ENCODE measurements at regions not wholly inside any gene's neighbourhood (a gene's known extent, or its start where the extent isn't known, plus 50 kb on each side); places are given as distances from the start of the nearest gene placed in this dataset.

DNA sequence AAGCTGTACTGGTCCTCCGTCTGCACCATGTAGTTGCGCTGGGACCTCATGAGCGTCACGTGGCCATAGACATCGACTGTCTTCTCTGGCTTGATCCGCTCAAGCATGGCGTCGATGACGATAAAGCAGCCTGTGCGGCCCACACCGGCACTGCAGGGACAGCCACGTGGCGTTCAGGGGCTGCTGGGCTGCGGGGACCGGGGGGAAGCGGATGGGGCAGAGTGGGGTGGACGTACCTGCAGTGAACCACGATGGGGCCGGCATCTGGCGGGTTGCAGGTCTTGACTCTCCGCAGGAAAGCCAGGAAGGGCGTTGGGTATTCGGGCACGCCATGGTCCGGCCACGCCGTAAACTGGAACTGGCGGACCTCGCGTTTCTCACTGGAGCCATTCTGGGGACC, 128.5 kb downstream of the PTPRS start:
- no peak overlapping the region for H3K4me3 ChIP-seq (ENCODE audit: low read depth, low read length)
- no peaks in the 10 kb centered on the region for H3K27me3 ChIP-seq (replicated peaks)
- H3K27ac ChIP-seq: no peak overlapping the region
- in situ Hi-C loops (cut with HindIII; ENCODE audit: low pct_ligation_motif_present, low sequenced_read_pairs): no loop called here
- no peak for DNase-seq
- TF ChIP-seq, protein P1, sequence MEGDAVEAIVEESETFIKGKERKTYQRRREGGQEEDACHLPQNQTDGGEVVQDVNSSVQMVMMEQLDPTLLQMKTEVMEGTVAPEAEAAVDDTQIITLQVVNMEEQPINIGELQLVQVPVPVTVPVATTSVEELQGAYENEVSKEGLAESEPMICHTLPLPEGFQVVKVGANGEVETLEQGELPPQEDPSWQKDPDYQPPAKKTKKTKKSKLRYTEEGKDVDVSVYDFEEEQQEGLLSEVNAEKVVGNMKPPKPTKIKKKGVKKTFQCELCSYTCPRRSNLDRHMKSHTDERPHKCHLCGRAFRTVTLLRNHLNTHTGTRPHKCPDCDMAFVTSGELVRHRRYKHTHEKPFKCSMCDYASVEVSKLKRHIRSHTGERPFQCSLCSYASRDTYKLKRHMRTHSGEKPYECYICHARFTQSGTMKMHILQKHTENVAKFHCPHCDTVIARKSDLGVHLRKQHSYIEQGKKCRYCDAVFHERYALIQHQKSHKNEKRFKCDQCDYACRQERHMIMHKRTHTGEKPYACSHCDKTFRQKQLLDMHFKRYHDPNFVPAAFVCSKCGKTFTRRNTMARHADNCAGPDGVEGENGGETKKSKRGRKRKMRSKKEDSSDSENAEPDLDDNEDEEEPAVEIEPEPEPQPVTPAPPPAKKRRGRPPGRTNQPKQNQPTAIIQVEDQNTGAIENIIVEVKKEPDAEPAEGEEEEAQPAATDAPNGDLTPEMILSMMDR (IDR thresholded peaks at IDR 0.05; ENCODE audit: low read depth, low read length, missing control alignments): no peak
- peaks cover 76% of the 10 kb centered on the region for H3K36me3 ChIP-seq (replicated peaks)

DNA sequence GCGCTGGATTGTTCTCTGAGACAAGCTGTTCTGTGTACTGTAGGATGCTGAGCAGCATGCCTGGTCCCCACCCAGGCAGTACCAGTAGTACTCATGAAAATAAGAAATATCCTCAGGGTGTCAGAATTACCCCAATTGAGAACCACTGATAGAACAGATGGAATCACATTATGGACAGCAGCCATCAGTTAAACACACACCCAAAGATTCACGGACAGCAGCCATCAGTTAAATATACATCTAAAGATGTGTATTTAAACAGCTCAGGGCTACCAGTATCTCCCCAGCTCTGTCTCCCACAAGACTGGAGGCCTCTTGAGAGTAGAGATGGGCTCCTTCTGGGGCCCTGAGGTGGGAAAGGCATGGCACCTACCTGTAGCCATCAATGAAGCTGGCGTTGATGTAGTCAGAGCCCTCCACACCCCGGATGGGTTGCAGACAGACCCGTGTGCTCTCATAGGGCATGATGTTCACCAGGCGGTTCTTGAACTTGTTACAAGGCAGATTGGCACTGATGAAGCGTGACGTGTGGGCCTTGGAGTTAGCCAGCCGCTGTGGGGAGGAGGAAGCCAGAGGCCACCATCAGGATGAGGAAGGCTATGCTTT, 129.3 kb downstream of the PTPRS start:
- Histone ChIP-seq H3K4me3 (ENCODE audit: low read depth, low read length) (no peak overlapping the region), H3K27ac (no peak overlapping the region), H3K36me3 (replicated peaks) (peaks cover 74% of the 10 kb centered on the region), H3K27me3 (replicated peaks) (no peaks in the 10 kb centered on the region)
- TF ChIP-seq, protein P1 (IDR thresholded peaks at IDR 0.05; ENCODE audit: low read depth, low read length, missing control alignments): no peak
- DNase-seq: no peak
- in situ Hi-C loops (cut with HindIII; ENCODE audit: low pct_ligation_motif_present, low sequenced_read_pairs): no loop called here

DNA sequence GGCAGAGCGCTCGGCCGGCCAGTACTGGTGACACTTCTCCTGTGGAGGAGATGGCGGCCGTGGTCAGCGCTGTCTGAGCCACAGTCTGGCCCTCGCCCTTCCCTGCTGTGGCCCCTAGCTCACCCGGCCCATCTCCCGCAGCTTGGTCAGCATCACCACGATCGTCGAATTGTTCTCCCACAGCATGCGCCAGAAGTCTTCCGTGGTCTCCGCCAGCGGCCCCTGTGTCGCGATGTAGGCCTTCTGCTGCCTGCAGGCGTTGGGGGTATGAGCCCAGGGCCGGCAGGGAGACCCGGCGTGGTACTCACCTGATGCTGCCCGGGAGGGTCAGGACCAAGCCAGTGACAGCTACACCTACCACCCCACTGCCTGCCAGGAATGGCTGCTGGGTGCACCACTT, 130.1 kb downstream of the PTPRS start:
- Histone ChIP-seq H3K36me3 (replicated peaks) (peaks cover 68% of the 10 kb centered on the region), H3K27me3 (replicated peaks) (no peaks in the 10 kb centered on the region), H3K4me3 (ENCODE audit: low read depth, low read length) (no peak overlapping the region), H3K27ac (no peak overlapping the region)
- in situ Hi-C loops (cut with HindIII; ENCODE audit: low pct_ligation_motif_present, low sequenced_read_pairs): no loop called here
- DNase-seq: no peak
- TF ChIP-seq, protein P1 (IDR thresholded peaks at IDR 0.05; ENCODE audit: low read depth, low read length, missing control alignments): no peak

DNA sequence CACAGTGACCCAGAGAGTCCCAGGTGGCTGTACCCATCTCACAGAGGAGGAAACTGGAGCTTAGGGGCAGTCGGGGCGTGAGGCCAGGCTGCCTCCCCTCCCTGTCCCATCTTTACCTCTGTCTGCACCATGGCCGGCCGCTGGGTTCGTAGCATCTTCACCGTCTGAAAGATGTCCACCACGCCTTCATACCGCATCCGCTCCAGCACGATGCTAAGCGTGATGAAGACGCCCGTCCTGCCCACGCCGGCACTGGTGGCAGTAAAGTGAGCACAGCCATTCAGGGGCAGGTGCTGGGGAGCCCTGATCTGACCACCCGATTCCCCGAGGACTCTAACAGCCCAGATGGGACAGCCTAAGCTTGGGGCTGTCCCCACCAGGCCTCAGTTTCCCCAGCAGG, 132.8 kb downstream of the PTPRS start:
- in situ Hi-C loops (cut with HindIII; ENCODE audit: low pct_ligation_motif_present, low sequenced_read_pairs): no loop called here
- H3K27ac ChIP-seq: no peak overlapping the region
- DNase-seq: no peak
- H3K4me3 ChIP-seq (ENCODE audit: low read depth, low read length): no peak overlapping the region
- H3K36me3 ChIP-seq (replicated peaks): peaks cover 47% of the 10 kb centered on the region
- no peaks in the 10 kb centered on the region for H3K27me3 ChIP-seq (replicated peaks)
- TF ChIP-seq, protein P1 (IDR thresholded peaks at IDR 0.05; ENCODE audit: low read depth, low read length, missing control alignments): no peak

DNA sequence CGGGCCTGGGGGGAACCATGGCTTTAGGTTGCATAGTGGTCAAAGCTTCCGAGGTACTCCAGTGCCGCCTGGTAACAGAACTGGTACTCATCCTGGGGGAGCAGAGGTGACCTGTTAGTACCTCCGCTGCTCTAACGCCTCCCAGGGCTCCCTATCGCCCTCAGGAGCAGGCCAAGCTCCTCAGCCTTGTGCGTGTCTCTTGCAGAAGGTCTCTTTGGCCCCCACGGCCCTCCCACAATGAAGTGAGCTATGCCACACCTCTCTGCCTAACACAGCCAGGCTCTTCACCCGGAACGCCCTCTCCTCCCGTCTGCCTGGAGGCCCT, 133.9 kb downstream of the PTPRS start:
- Histone ChIP-seq H3K27ac (no peak overlapping the region), H3K36me3 (replicated peaks) (peaks cover 39% of the 10 kb centered on the region), H3K4me3 (ENCODE audit: low read depth, low read length) (no peak overlapping the region), H3K27me3 (replicated peaks) (no peaks in the 10 kb centered on the region)
- TF ChIP-seq, protein P1 (IDR thresholded peaks at IDR 0.05; ENCODE audit: low read depth, low read length, missing control alignments): no peak
- DNase-seq: no peak
- in situ Hi-C loops (cut with HindIII; ENCODE audit: low pct_ligation_motif_present, low sequenced_read_pairs): no loop called here
